Gastrocnemius medialis (tissue), 4 donors: ENCODE measurements at regions not wholly inside any gene's neighbourhood (a gene's known extent, or its start where the extent isn't known, plus 50 kb on each side); places are given as distances from the start of the nearest gene placed in this dataset.
"Not testable (repeated sequence)": the region's sequence is repeated elsewhere in the genome, so short reads cannot be mapped to it uniquely, and the experiment has no call there.

Source experiments
- ATAC-seq, 2 donors: fragments of 150-250 bp; one replicate each; pipeline ENCODE4 v1.9.1; 2016
- DNase-seq, 2 donors: peaks; one replicate each; pipeline ENCODE4 v3.0.0-alpha.2; 2019
- H3K27ac ChIP-seq, 4 donors: fragments of 200-600 bp; sonication (generic); 1 replicate in 1 of 4; 2 replicates in 3 of 4; pipeline ENCODE4 v1.5.1; 2016 to 2018; ENCODE audit warnings: mild to moderate bottlenecking in 2 of 4, moderate library complexity in 1 of 4
- H3K27me3 ChIP-seq, 3 donors: fragments of 200-600 bp; sonication (generic) in 2 of 3; 1 replicate in 1 of 3; 2 replicates in 2 of 3; pipeline versions ENCODE4 v1.5.1 to v1.6.0; 2016 to 2019; ENCODE audit warnings: mild to moderate bottlenecking in 1 of 3, moderate library complexity in 1 of 3
- H3K36me3 ChIP-seq, 2 donors: fragments of 200-600 bp; sonication (generic) in 1 of 2; one replicate each; pipeline ENCODE4 v1.5.1; 2017 to 2018
- H3K4me1 ChIP-seq, 2 donors: fragments of 200-600 bp; sonication (generic) in 1 of 2; one replicate each; pipeline ENCODE4 v1.5.1; 2016 to 2017; ENCODE audit warnings: mild to moderate bottlenecking in 2 of 2
- H3K4me3 ChIP-seq, 4 donors: fragments of 200-600 bp; sonication (generic) in 3 of 4; 1 replicate in 1 of 4; 2 replicates in 3 of 4; pipeline ENCODE4 v1.5.1; 2016 to 2019; ENCODE audit warnings: mild to moderate bottlenecking in 2 of 4
- H3K9me3 ChIP-seq, 3 donors: fragments of 200-600 bp; sonication (generic) in 2 of 3; 1 replicate in 1 of 3; 2 replicates in 2 of 3; pipeline ENCODE4 v1.5.1; 2016 to 2019
- POLR2A ChIP-seq, 2 donors: fragments of 450-650 bp; IDR thresholded peaks; one replicate each; pipeline ENCODE4 v1.6.1; 2017; ENCODE audit warnings: antibody characterized with exemption in 2 of 2, mild to moderate bottlenecking in 2 of 2, moderate library complexity in 2 of 2
- in situ Hi-C, 4 donors: fragments of 200-750 bp; cut with MboI; loops; one replicate each; pipeline versions ENCODE4 v1.15.0 to v1.8.0; 2017; ENCODE audit warnings: low sequenced_read_pairs in 4 of 4
- intact Hi-C: fragments of 100-400 bp; cut with DNase I; formaldehyde crosslinking; loops from one replicate; pipeline ENCODE4 v1.15.1; 2023; ENCODE audit warnings: low total_unique reads
- TF ChIP-seq, protein P1 (sequence below), 5 experiments: fragments of 450-650 bp in 3 of 5; fragments of 200-600 bp in 2 of 5; sonication (generic) in 2 of 5; IDR thresholded peaks in 4 of 5; conservative IDR thresholded peaks in 1 of 5; 1 replicate in 4 of 5; 2 replicates in 1 of 5; pipeline ENCODE4 v1.5.1; 2016 to 2019; ENCODE audit warnings: antibody characterized with exemption in 5 of 5, mild to moderate bottlenecking in 3 of 5, moderate library complexity in 3 of 5

GRCh38 chr13:50650592-50651504 lies 192.6 kb downstream of the DLEU7 start:
- intact Hi-C loops, result no loop called here
- no peaks in the 10 kb centered on the region for H3K9me3 ChIP-seq

DNA sequence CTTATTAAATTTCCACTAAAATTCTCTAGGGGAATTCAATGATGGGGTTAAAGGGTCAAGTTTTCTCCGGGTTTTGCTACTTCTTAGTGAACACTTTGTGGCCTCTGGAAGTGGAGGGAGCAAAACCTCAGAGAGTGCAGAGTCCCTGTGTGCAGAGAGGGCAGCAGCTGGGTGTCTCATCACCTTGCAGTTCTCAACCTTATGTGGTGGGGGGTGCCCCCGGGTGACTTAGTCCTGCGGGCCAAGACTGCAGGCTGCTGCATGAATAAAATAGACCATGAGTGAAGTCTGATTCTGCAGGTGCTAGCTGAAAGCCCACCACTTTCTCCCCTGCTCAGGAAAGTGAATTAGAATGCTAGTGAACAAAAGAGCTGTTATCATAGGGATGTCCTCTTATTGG lies 191.6 kb downstream of the DLEU7 start:
- intact Hi-C loops, result no loop called here
- no peaks in the 10 kb centered on the region for H3K9me3 ChIP-seq
- no peaks in the 10 kb centered on the region for H3K4me1 ChIP-seq
- H3K27ac ChIP-seq, result no peak overlapping the region
- no peaks in the 10 kb centered on the region for H3K36me3 ChIP-seq
- ATAC-seq (no peak), DNase-seq (no peak)
- in situ Hi-C loops, result no loop called here
- no peak overlapping the region for H3K4me3 ChIP-seq
- H3K27me3 ChIP-seq, result no peaks in the 10 kb centered on the region
- TF ChIP-seq, protein P1, sequence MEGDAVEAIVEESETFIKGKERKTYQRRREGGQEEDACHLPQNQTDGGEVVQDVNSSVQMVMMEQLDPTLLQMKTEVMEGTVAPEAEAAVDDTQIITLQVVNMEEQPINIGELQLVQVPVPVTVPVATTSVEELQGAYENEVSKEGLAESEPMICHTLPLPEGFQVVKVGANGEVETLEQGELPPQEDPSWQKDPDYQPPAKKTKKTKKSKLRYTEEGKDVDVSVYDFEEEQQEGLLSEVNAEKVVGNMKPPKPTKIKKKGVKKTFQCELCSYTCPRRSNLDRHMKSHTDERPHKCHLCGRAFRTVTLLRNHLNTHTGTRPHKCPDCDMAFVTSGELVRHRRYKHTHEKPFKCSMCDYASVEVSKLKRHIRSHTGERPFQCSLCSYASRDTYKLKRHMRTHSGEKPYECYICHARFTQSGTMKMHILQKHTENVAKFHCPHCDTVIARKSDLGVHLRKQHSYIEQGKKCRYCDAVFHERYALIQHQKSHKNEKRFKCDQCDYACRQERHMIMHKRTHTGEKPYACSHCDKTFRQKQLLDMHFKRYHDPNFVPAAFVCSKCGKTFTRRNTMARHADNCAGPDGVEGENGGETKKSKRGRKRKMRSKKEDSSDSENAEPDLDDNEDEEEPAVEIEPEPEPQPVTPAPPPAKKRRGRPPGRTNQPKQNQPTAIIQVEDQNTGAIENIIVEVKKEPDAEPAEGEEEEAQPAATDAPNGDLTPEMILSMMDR (IDR thresholded peaks at IDR 0.05 in 4 of 5, conservative IDR thresholded peaks at IDR 0.05 in 1 of 5), result no peak
- TF ChIP-seq POLR2A (IDR thresholded peaks at IDR 0.05), result no peak

More at GRCh38 chr13:50650592-50651504, 192.6 kb downstream of the DLEU7 start:
- DNase-seq (no peak), ATAC-seq (no peak)
- Histone ChIP-seq H3K27me3 (no peaks in the 10 kb centered on the region), H3K4me1 (no peaks in the 10 kb centered on the region), H3K36me3 (no peaks in the 10 kb centered on the region), H3K27ac (no peak overlapping the region), H3K4me3 (no peak overlapping the region)
- in situ Hi-C loops, result no loop called here
- TF ChIP-seq POLR2A (IDR thresholded peaks at IDR 0.05), result no peak
- TF ChIP-seq, protein P1 (IDR thresholded peaks at IDR 0.05 in 4 of 5, conservative IDR thresholded peaks at IDR 0.05 in 1 of 5), result no peak

DNA sequence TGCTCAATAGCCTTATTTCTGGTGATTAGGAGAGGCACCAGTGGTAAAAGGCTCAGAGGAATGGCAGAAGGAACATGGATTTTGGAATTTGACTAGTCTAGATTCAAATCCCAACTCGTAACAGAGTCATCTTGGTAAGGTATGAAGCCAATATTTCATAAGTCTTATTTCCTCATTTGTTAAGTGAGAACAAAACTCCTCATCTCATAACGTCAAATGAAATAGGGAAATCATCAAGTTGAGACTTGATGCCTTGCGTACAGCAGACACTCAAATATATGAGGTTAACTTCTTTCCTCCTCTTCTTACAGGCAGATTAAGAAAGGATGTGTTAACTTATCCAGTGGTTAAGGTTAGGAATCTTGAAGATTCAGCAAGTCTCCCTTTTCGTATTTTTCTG lies 189.2 kb downstream of the DLEU7 start:
- Histone ChIP-seq H3K36me3 (no peaks in the 10 kb centered on the region), H3K4me1 (no peaks in the 10 kb centered on the region), H3K9me3 (no peaks in the 10 kb centered on the region), H3K4me3 (no peak overlapping the region), H3K27me3 (no peaks in the 10 kb centered on the region), H3K27ac (no peak overlapping the region)
- DNase-seq, result no peak
- TF ChIP-seq POLR2A (IDR thresholded peaks at IDR 0.05), result no peak
- TF ChIP-seq, protein P1 (IDR thresholded peaks at IDR 0.05 in 4 of 5, conservative IDR thresholded peaks at IDR 0.05 in 1 of 5), result no peak
- ATAC-seq, result no peak
- intact Hi-C loops, result no loop called here
- in situ Hi-C loops, result no loop called here

DNA sequence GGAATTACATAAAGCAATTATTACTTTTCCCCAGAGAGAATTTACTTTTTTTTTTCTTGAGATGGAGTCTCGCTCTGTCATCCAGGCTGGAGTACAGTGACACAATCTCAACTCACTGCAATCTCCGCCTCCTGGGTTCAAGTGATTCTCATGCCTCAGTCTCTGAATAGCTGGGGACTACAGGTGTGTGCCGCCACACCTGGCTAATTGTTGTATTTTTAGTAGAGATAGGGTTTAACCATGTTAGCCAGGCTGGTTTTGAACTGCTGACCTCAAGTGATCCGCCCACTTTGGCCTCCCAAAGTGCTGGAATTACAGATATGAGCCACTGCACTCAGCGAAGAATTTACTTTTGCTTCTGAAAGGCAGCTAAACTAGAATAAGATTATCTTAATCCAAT lies 181.6 kb downstream of the DLEU7 start:
- DNase-seq, intact Hi-C loops, H3K27ac ChIP-seq, H3K36me3 ChIP-seq, in situ Hi-C loops, H3K27me3 ChIP-seq, H3K4me3 ChIP-seq, ATAC-seq, H3K9me3 ChIP-seq, H3K4me1 ChIP-seq: not testable (repeated sequence)

DNA sequence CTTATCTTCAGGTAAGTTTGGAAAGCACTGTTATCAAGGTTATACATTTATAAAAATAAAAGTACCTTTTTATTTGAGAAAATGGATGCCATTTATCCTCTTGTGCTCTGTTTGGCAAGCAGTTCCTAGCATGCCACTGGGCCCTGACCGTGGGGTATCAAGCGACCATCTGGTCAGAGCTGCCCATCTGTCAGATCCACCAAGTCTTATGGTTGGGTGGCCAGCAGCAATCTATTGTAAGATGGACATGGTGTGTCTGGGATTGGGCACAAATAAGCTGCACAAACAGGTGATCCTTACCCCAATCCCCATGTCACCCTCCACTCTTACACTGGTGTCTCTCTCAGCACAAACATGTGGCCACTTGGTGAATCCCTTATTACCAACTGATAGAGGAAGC lies 178.5 kb downstream of the DLEU7 start:
- in situ Hi-C loops, result no loop called here

More for the DNA sequence above, 178.5 kb downstream of the DLEU7 start:
- intact Hi-C loops, result no loop called here
- Histone ChIP-seq H3K27me3 (no peaks in the 10 kb centered on the region), H3K4me3 (no peak overlapping the region), H3K27ac (no peak overlapping the region), H3K9me3 (no peaks in the 10 kb centered on the region), H3K36me3 (no peaks in the 10 kb centered on the region), H3K4me1 (no peaks in the 10 kb centered on the region)
- TF ChIP-seq POLR2A (IDR thresholded peaks at IDR 0.05), result no peak
- TF ChIP-seq, protein P1 (IDR thresholded peaks at IDR 0.05 in 4 of 5, conservative IDR thresholded peaks at IDR 0.05 in 1 of 5), result no peak
- ATAC-seq (no peak), DNase-seq (no peak)
